Spleen (tissue), 11 donors: ENCODE measurements at regions not wholly inside any gene's neighbourhood (a gene's known extent, or its start where the extent isn't known, plus 50 kb on each side); places are given as distances from the start of the nearest gene placed in this dataset.

ENCODE experiments used
- DNase-seq: peaks from one replicate; pipeline ENCODE4 v3.0.0-alpha.2; 2020
- H3K27ac ChIP-seq, 8 donors: fragments of 200-600 bp; sonication (generic) in 7 of 8; 1 replicate in 4 of 8; 2 replicates in 4 of 8; pipeline versions ENCODE4 v1.5.0 to v1.8.0; 2016 to 2021; ENCODE audit warnings: inconsistent platforms in 4 of 8, mild to moderate bottlenecking in 4 of 8, moderate library complexity in 1 of 8
- H3K27me3 ChIP-seq, 7 donors: fragments of 200-600 bp; sonication (generic) in 6 of 7; replicated peaks in 1 of 7; 1 replicate in 4 of 7; 2 replicates in 3 of 7; pipeline versions ENCODE4 v1.5.0 to v1.8.0; 2016 to 2021; ENCODE audit warnings: inconsistent platforms in 3 of 7, mild to moderate bottlenecking in 1 of 7
- H3K36me3 ChIP-seq, 6 donors: fragments of 200-600 bp; sonication (generic) in 5 of 6; 1 replicate in 4 of 6; 2 replicates in 2 of 6; pipeline versions ENCODE4 v1.5.0 to v1.8.0; 2016 to 2021; ENCODE audit warnings: inconsistent platforms in 2 of 6
- H3K4me1 ChIP-seq, 6 donors: fragments of 200-600 bp; sonication (generic) in 5 of 6; 1 replicate in 3 of 6; 2 replicates in 3 of 6; pipeline versions ENCODE4 v1.5.0 to v1.8.0; 2016 to 2021; ENCODE audit warnings: inconsistent platforms in 3 of 6
- H3K4me3 ChIP-seq, 8 donors: fragments of 200-600 bp; sonication (generic) in 7 of 8; 1 replicate in 4 of 8; 2 replicates in 4 of 8; pipeline versions ENCODE4 v1.5.0 to v1.8.0; 2016 to 2021; ENCODE audit warnings: inconsistent platforms in 4 of 8, mild to moderate bottlenecking in 4 of 8, moderate library complexity in 2 of 8
- H3K9me3 ChIP-seq, 8 donors: fragments of 200-600 bp; sonication (generic) in 7 of 8; 1 replicate in 4 of 8; 2 replicates in 4 of 8; pipeline versions ENCODE4 v1.5.0 to v1.8.0; 2016 to 2021; ENCODE audit warnings: inconsistent platforms in 4 of 8
- CTCF ChIP-seq, 11 experiments: fragments of 200-600 bp in 7 of 11; fragments of 450-650 bp in 4 of 11; sonication (generic) in 4 of 11; IDR thresholded peaks in 8 of 11; conservative IDR thresholded peaks in 3 of 11; 1 replicate in 7 of 11; 2 replicates in 4 of 11; pipeline versions ENCODE4 v1.4.0 to v1.8.0; 2016 to 2021; ENCODE audit warnings: antibody characterized with exemption in 11 of 11, inconsistent platforms in 4 of 11, mild to moderate bottlenecking in 1 of 11
- POLR2A ChIP-seq, 3 donors: fragments of 450-650 bp; IDR thresholded peaks; one replicate each; pipeline ENCODE4 v1.5.1; 2017; ENCODE audit warnings: antibody characterized with exemption in 3 of 3, mild to moderate bottlenecking in 1 of 3
- POLR2AphosphoS5 ChIP-seq, 3 donors: sonication (generic); formaldehyde crosslinking; IDR thresholded peaks; one replicate each; pipeline ENCODE4 v1.5.1; 2017; ENCODE audit warnings: antibody characterized with exemption in 3 of 3
- WGBS, 5 donors: extraction: QIAGEN DNeasy Blood & Tissue Kit in 3 of 5; methylation state at CpG; one replicate each; pipeline versions ENCODE4 v1.1.5 to v1.1.7; 2013 to 2018; 5-methylcytosine and 5-hydroxymethylcytosine counted together
- intact Hi-C: fragments of 100-400 bp; cut with DNase I; formaldehyde crosslinking; loops from one replicate; pipeline ENCODE4 v1.15.0; 2023; ENCODE audit warnings: low total_unique reads
- donor health status: healthy with polysubstance abuse.
- donor health status: DM: no; HTN: no; CAD: no; lungs with moderate emphysema.
- donor health status: DM: no; HTN: no; CAD: no.
- donor health status: Bipolar disorder and iron deficiency.
- donor health status: healthy.
- donor health status: DM: no; HTN: no; CAD: no.
- donor health status: DM: yes; HTN: yes; CAD: no.

GRCh38 chr2:33903701-33904100, 304.6 kb upstream of the FAM98A start:
- DNase-seq, result no peak
- H3K27me3 ChIP-seq, result no peaks in the 10 kb centered on the region
- H3K36me3 ChIP-seq, result no peaks in the 10 kb centered on the region
- intact Hi-C loops, result no loop called here
- H3K27ac ChIP-seq, result no peak overlapping the region
- 94 to 96% (median 95%) methylated on average over 6 to 21 of the region's 21 CpGs for WGBS, 5 donors
- peaks cover 0 to 19% (median 0%) of the 10 kb centered on the region in 8 donors for H3K9me3 ChIP-seq
- H3K4me3 ChIP-seq, result no peak overlapping the region
- H3K4me1 ChIP-seq, result no peaks in the 10 kb centered on the region
- TF ChIP-seq CTCF (IDR thresholded peaks at IDR 0.05 in 8 of 11, conservative IDR thresholded peaks at IDR 0.05 in 3 of 11) (no peak), POLR2A (IDR thresholded peaks at IDR 0.05) (no peak), POLR2AphosphoS5 (IDR thresholded peaks at IDR 0.05) (no peak)

- no peak for DNase-seq
- 91 to 98% (median 95%) methylated on average over 10 of the region's 10 CpGs for WGBS, 5 donors
- no peaks in the 10 kb centered on the region for H3K27me3 ChIP-seq
- TF ChIP-seq POLR2A (IDR thresholded peaks at IDR 0.05) (no peak), POLR2AphosphoS5 (IDR thresholded peaks at IDR 0.05) (no peak), CTCF (IDR thresholded peaks at IDR 0.05 in 8 of 11, conservative IDR thresholded peaks at IDR 0.05 in 3 of 11) (no peak)
- H3K4me3 ChIP-seq, result no peak overlapping the region
- H3K4me1 ChIP-seq, result no peaks in the 10 kb centered on the region
- H3K9me3 ChIP-seq, result peaks cover 0 to 19% (median 0%) of the 10 kb centered on the region in 8 donors
- no peak overlapping the region for H3K27ac ChIP-seq
- no peaks in the 10 kb centered on the region for H3K36me3 ChIP-seq
- intact Hi-C loops, result no loop called here
These were observed 304.1 kb upstream of the FAM98A start for GRCh38 chr2:33903215-33903614.

GRCh38 chr2:33900610-33901009, 301.5 kb upstream of the FAM98A start:
- TF ChIP-seq CTCF (IDR thresholded peaks at IDR 0.05 in 8 of 11, conservative IDR thresholded peaks at IDR 0.05 in 3 of 11) (no peak), POLR2AphosphoS5 (IDR thresholded peaks at IDR 0.05) (no peak), POLR2A (IDR thresholded peaks at IDR 0.05) (no peak)
- Histone ChIP-seq H3K9me3 (peaks cover 0 to 19% (median 0%) of the 10 kb centered on the region in 8 donors), H3K27ac (no peak overlapping the region), H3K4me1 (no peaks in the 10 kb centered on the region), H3K27me3 (no peaks in the 10 kb centered on the region), H3K36me3 (no peaks in the 10 kb centered on the region), H3K4me3 (no peak overlapping the region)
- 80 to 93% (median 81%) methylated on average over 2 of the region's 2 CpGs for whole genome bisulfite sequencing, 5 donors
- DNase-seq, result no peak
- intact Hi-C loops, result no loop called here

GRCh38 chr2:33897741-33898140, 298.6 kb upstream of the FAM98A start:
- no peak for DNase-seq
- TF ChIP-seq POLR2A (IDR thresholded peaks at IDR 0.05) (no peak), CTCF (IDR thresholded peaks at IDR 0.05 in 8 of 11, conservative IDR thresholded peaks at IDR 0.05 in 3 of 11) (no peak), POLR2AphosphoS5 (IDR thresholded peaks at IDR 0.05) (no peak)
- intact Hi-C loops, result no loop called here
- Histone ChIP-seq H3K27me3 (no peaks in the 10 kb centered on the region), H3K27ac (no peak overlapping the region), H3K4me3 (no peak overlapping the region), H3K36me3 (no peaks in the 10 kb centered on the region), H3K9me3 (peaks cover 0 to under 1% (median 0%) of the 10 kb centered on the region in 8 donors), H3K4me1 (no peaks in the 10 kb centered on the region)
- WGBS, 5 donors, result 8 to 32% (median 17%) methylated on average over 1 of the region's 1 CpG
